WTC11 (cell line): ENCODE measurements at regions not wholly inside any gene's neighbourhood (a gene's known extent, or its start where the extent isn't known, plus 50 kb on each side); places are given as distances from the start of the nearest gene placed in this dataset.

Experiments
- ATAC-seq: fragments of 200-7000 bp; cut with Tn5 transposase; 2 replicates; pipeline ENCODE4 v1.10.0; 2021; ENCODE audit warnings: mild to moderate bottlenecking, moderate library complexity
- CTCF ChIA-PET: fragments of 300-600 bp; sonication (Branson Sonifier 250); formaldehyde crosslinking; loops from one replicate; lab custom pipeline; 2021; ENCODE audit warnings: antibody characterized with exemption; lab: Charles Lee
- POLR2A ChIA-PET: fragments of 350-600 bp; sonication (Branson Sonifier 250); formaldehyde crosslinking; loops from one replicate; lab custom pipeline; 2021; ENCODE audit warnings: antibody characterized with exemption; lab: Charles Lee
- DNase-seq: peaks from one replicate; pipeline ENCODE4 v3.0.0; 2021; ENCODE audit warnings: low spot score
- H3K27ac Mint-ChIP-seq: 2 replicates; pipeline ENCODE4 v1.8.0; 2021; ENCODE audit warnings: mixed read lengths
- H3K27me3 Mint-ChIP-seq: 2 replicates; pipeline ENCODE4 v1.8.0; 2021; ENCODE audit warnings: low read depth, mild to moderate bottlenecking, moderate library complexity, mixed read lengths
- H3K36me3 Mint-ChIP-seq: 2 replicates; pipeline ENCODE4 v1.8.0; 2021; ENCODE audit warnings: mixed read lengths
- H3K4me1 Mint-ChIP-seq: 2 replicates; pipeline ENCODE4 v1.8.0; 2022; ENCODE audit warnings: mixed read lengths
- H3K4me3 Mint-ChIP-seq: 2 replicates; pipeline ENCODE4 v1.8.0; 2021; ENCODE audit warnings: mild to moderate bottlenecking, moderate library complexity, mixed read lengths
- H3K9me3 Mint-ChIP-seq: 2 replicates; pipeline ENCODE4 v1.8.0; 2021; ENCODE audit warnings: mixed read lengths
- ELF4 ChIP-seq: sonication (generic); formaldehyde crosslinking; IDR thresholded peaks from 2 replicates; pipeline ENCODE4 v1.8.1; 2022; ENCODE audit warnings: low read depth, mild to moderate bottlenecking, moderate library complexity, missing genetic modification reagents
- EMX1 ChIP-seq: fragments of 250-450 bp; sonication (Bioruptor Pico); IDR thresholded peaks from 2 replicates; pipeline ENCODE4 v1.8.0; 2021; ENCODE audit warnings: mild to moderate bottlenecking
- JUN ChIP-seq: sonication (generic); formaldehyde crosslinking; IDR thresholded peaks from 2 replicates; pipeline ENCODE4 v1.8.0; 2023; ENCODE audit warnings: mild to moderate bottlenecking, missing genetic modification reagents
- KAT7 ChIP-seq: sonication (generic); formaldehyde crosslinking; IDR thresholded peaks from 2 replicates; pipeline ENCODE4 v1.8.1; 2023; ENCODE audit warnings: missing genetic modification reagents, mild to moderate bottlenecking, borderline replicate concordance
- NFE2L1 ChIP-seq: sonication (generic); formaldehyde crosslinking; IDR thresholded peaks from 2 replicates; pipeline ENCODE4 v1.8.1; 2023; ENCODE audit warnings: missing genetic modification reagents
- NR3C1 ChIP-seq: sonication (generic); formaldehyde crosslinking; conservative IDR thresholded peaks from 2 replicates; pipeline ENCODE4 v1.8.1; 2023; ENCODE audit warnings: low read depth, mild to moderate bottlenecking, missing genetic modification reagents
- PRRX2 ChIP-seq: fragments of 250-450 bp; sonication (Bioruptor Pico); IDR thresholded peaks from 2 replicates; pipeline ENCODE4 v1.8.0; 2021; ENCODE audit warnings: mild to moderate bottlenecking
- ZNF138 ChIP-seq: sonication (generic); formaldehyde crosslinking; conservative IDR thresholded peaks from 2 replicates; pipeline ENCODE4 v1.8.1; 2022; ENCODE audit warnings: mild to moderate bottlenecking, moderate library complexity, missing genetic modification reagents
- ZNF232 ChIP-seq: sonication (generic); formaldehyde crosslinking; IDR thresholded peaks from 2 replicates; pipeline ENCODE4 v1.8.0; 2022; ENCODE audit warnings: mild to moderate bottlenecking, missing genetic modification reagents
- ZNF423 ChIP-seq: fragments of 250-450 bp; sonication (Bioruptor Pico); IDR thresholded peaks from 2 replicates; pipeline ENCODE4 v2.1.2; 2022; ENCODE audit warnings: mild to moderate bottlenecking, moderate library complexity
- TF ChIP-seq, protein P1 (sequence below): fragments of 200-600 bp; IDR thresholded peaks from 2 replicates; pipeline ENCODE4 v1.8.0; 2022; ENCODE audit warnings: antibody characterized with exemption
- TF ChIP-seq, protein P2 (sequence below): sonication (generic); formaldehyde crosslinking; IDR thresholded peaks from 2 replicates; pipeline ENCODE4 v1.8.1; 2022; ENCODE audit warnings: low read depth, missing genetic modification reagents, borderline replicate concordance
- TF ChIP-seq, protein P3 (sequence below): sonication (generic); formaldehyde crosslinking; conservative IDR thresholded peaks from 2 replicates; pipeline ENCODE4 v1.8.1; 2022; ENCODE audit warnings: mild to moderate bottlenecking, missing genetic modification reagents
- TF ChIP-seq, protein P4 (sequence below): sonication (generic); formaldehyde crosslinking; IDR thresholded peaks from 2 replicates; pipeline ENCODE4 v1.8.1; 2022; ENCODE audit warnings: mild to moderate bottlenecking, missing genetic modification reagents, moderate library complexity, borderline replicate concordance
- TF ChIP-seq, protein P5 (sequence below): sonication (generic); formaldehyde crosslinking; IDR thresholded peaks from 2 replicates; pipeline ENCODE4 v1.8.0; 2022; ENCODE audit warnings: mild to moderate bottlenecking, missing genetic modification reagents
- TF ChIP-seq, protein P6 (sequence below): sonication (generic); formaldehyde crosslinking; IDR thresholded peaks from 2 replicates; pipeline ENCODE4 v1.8.1; 2022; ENCODE audit warnings: missing genetic modification reagents, borderline replicate concordance
- TF ChIP-seq, protein P7 (sequence below): sonication (generic); formaldehyde crosslinking; IDR thresholded peaks from 2 replicates; pipeline ENCODE4 v1.8.0; 2022; ENCODE audit warnings: mild to moderate bottlenecking, missing genetic modification reagents
- TF ChIP-seq, protein P8 (sequence below): fragments of 250-450 bp; sonication (Bioruptor Pico); conservative IDR thresholded peaks from 2 replicates; pipeline ENCODE4 v1.9.0; 2021; ENCODE audit warnings: mild to moderate bottlenecking
- TF ChIP-seq, protein P9 (sequence below): sonication (generic); formaldehyde crosslinking; IDR thresholded peaks from 2 replicates; pipeline ENCODE4 v1.8.0; 2022; ENCODE audit warnings: mild to moderate bottlenecking, missing genetic modification reagents
- TF ChIP-seq, protein P10 (sequence below): fragments of 250-450 bp; sonication (Bioruptor Pico); IDR thresholded peaks from 2 replicates; pipeline ENCODE4 v2.1.2; 2022; ENCODE audit warnings: mild to moderate bottlenecking, moderate library complexity

DNA sequence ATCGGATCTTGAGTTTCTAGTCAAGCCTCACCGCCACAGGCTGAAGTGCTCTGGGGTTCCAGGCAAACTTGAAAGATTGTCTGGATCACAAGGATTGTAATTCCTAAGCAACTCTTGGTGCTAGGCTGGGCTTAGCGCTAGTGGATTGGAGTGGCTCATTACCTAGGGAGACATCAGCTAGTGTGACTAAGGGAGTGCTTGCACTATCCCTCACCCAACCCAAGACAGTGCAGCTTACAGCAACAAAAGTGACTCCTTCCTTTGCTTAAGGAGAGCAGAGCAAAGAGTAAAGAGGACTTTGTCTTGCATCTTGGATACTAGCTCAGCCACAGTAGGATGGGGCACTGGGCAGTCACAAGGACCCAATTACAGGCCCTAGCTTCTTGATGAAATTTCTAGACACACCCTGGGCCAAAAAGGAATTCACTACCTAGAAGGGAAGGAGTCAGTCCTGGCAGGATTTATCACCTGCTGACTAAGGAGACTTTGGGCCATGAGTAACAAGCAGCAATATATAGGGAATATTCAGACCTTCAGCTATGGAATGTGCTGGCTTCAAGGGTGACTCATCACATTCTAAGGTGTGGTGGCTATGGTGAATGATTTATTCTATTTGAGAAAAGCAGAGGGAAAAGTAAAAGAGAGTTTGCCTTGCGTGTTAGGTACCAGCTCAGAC is 1212.4 kb downstream of the PCDH18 start:
- CTCF ChIA-PET, result interaction anchor here (0.8 kb wide), 1 partner anchor 9 kb away, joined by 3 read pairs; no protein-coding TSS in a partner anchor
- no peak overlapping the region for H3K4me3 Mint-ChIP-seq
- H3K4me1 Mint-ChIP-seq, result peaks cover 26% of the 10 kb centered on the region
- TF ChIP-seq, protein P1, sequence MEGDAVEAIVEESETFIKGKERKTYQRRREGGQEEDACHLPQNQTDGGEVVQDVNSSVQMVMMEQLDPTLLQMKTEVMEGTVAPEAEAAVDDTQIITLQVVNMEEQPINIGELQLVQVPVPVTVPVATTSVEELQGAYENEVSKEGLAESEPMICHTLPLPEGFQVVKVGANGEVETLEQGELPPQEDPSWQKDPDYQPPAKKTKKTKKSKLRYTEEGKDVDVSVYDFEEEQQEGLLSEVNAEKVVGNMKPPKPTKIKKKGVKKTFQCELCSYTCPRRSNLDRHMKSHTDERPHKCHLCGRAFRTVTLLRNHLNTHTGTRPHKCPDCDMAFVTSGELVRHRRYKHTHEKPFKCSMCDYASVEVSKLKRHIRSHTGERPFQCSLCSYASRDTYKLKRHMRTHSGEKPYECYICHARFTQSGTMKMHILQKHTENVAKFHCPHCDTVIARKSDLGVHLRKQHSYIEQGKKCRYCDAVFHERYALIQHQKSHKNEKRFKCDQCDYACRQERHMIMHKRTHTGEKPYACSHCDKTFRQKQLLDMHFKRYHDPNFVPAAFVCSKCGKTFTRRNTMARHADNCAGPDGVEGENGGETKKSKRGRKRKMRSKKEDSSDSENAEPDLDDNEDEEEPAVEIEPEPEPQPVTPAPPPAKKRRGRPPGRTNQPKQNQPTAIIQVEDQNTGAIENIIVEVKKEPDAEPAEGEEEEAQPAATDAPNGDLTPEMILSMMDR, result no peak
- TF ChIP-seq, protein P2, sequence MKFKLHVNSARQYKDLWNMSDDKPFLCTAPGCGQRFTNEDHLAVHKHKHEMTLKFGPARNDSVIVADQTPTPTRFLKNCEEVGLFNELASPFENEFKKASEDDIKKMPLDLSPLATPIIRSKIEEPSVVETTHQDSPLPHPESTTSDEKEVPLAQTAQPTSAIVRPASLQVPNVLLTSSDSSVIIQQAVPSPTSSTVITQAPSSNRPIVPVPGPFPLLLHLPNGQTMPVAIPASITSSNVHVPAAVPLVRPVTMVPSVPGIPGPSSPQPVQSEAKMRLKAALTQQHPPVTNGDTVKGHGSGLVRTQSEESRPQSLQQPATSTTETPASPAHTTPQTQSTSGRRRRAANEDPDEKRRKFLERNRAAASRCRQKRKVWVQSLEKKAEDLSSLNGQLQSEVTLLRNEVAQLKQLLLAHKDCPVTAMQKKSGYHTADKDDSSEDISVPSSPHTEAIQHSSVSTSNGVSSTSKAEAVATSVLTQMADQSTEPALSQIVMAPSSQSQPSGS (CRISPR knock-in tag), result no peak
- TF ChIP-seq, protein P3, sequence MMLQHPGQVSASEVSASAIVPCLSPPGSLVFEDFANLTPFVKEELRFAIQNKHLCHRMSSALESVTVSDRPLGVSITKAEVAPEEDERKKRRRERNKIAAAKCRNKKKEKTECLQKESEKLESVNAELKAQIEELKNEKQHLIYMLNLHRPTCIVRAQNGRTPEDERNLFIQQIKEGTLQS (CRISPR knock-in tag), result no peak
- no peak for TF ChIP-seq NR3C1 (CRISPR knock-in tag)
- TF ChIP-seq, protein P4, sequence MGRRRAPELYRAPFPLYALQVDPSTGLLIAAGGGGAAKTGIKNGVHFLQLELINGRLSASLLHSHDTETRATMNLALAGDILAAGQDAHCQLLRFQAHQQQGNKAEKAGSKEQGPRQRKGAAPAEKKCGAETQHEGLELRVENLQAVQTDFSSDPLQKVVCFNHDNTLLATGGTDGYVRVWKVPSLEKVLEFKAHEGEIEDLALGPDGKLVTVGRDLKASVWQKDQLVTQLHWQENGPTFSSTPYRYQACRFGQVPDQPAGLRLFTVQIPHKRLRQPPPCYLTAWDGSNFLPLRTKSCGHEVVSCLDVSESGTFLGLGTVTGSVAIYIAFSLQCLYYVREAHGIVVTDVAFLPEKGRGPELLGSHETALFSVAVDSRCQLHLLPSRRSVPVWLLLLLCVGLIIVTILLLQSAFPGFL (CRISPR knock-in tag), result no peak
- TF ChIP-seq, protein P5, sequence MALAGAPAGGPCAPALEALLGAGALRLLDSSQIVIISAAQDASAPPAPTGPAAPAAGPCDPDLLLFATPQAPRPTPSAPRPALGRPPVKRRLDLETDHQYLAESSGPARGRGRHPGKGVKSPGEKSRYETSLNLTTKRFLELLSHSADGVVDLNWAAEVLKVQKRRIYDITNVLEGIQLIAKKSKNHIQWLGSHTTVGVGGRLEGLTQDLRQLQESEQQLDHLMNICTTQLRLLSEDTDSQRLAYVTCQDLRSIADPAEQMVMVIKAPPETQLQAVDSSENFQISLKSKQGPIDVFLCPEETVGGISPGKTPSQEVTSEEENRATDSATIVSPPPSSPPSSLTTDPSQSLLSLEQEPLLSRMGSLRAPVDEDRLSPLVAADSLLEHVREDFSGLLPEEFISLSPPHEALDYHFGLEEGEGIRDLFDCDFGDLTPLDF (CRISPR knock-in tag), result no peak
- TF ChIP-seq, all 79 proteins: peak for 0
- POLR2A ChIA-PET, result no interaction called here
- H3K27me3 Mint-ChIP-seq, result no peaks in the 10 kb centered on the region
- no peaks in the 10 kb centered on the region for H3K9me3 Mint-ChIP-seq
- H3K27ac Mint-ChIP-seq, result no peak overlapping the region
- no peaks in the 10 kb centered on the region for H3K36me3 Mint-ChIP-seq
- ATAC-seq, result no peak
- DNase-seq, result no peak

DNA sequence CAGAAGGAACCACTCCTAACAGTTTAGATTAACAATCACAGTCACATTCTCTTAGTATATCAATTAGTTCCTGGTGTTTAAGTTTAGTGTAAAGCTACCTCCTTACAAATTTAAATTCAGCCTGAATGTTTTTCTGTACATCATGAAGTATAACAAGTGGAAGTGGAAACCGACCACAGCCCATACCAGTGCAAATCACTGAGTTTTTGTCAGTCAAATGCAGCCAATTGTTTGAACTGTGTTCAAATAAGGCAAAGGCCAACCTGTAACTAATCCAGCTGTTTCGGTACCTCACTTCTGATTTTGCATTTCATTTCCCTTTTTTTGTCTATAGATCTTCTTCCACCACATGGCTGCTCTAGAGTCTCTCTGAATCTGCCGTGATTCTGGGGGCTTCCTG is 1215.3 kb downstream of the PCDH18 start:
- Mint-ChIP-seq H3K4me3 (no peak overlapping the region), H3K4me1 (peaks cover 26% of the 10 kb centered on the region), H3K27ac (peak overlapping the region; percentile 2; the same call in 1 of the 2 replicates), H3K27me3 (no peaks in the 10 kb centered on the region), H3K36me3 (no peaks in the 10 kb centered on the region), H3K9me3 (no peaks in the 10 kb centered on the region)
- ChIA-PET POLR2A (interaction anchor here (0.6 kb wide), 1 partner anchor 719 kb away, joined by 4 read pairs; no protein-coding TSS in a partner anchor), CTCF (no interaction called here)
- ATAC-seq (peak; percentile 76), DNase-seq (no peak)
- no peak for TF ChIP-seq ELF4 (CRISPR knock-in tag)
- TF ChIP-seq KAT7 (CRISPR knock-in tag), result no peak
- TF ChIP-seq, protein P6, sequence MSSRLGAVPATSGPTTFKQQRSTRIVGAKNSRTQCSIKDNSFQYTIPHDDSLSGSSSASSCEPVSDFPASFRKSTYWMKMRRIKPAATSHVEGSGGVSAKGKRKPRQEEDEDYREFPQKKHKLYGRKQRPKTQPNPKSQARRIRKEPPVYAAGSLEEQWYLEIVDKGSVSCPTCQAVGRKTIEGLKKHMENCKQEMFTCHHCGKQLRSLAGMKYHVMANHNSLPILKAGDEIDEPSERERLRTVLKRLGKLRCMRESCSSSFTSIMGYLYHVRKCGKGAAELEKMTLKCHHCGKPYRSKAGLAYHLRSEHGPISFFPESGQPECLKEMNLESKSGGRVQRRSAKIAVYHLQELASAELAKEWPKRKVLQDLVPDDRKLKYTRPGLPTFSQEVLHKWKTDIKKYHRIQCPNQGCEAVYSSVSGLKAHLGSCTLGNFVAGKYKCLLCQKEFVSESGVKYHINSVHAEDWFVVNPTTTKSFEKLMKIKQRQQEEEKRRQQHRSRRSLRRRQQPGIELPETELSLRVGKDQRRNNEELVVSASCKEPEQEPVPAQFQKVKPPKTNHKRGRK (CRISPR knock-in tag), result no peak
- TF ChIP-seq ZNF423 (CRISPR knock-in tag), result no peak
- TF ChIP-seq, protein P7, sequence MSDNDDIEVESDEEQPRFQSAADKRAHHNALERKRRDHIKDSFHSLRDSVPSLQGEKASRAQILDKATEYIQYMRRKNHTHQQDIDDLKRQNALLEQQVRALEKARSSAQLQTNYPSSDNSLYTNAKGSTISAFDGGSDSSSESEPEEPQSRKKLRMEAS, result no peak
- TF ChIP-seq, protein P8, sequence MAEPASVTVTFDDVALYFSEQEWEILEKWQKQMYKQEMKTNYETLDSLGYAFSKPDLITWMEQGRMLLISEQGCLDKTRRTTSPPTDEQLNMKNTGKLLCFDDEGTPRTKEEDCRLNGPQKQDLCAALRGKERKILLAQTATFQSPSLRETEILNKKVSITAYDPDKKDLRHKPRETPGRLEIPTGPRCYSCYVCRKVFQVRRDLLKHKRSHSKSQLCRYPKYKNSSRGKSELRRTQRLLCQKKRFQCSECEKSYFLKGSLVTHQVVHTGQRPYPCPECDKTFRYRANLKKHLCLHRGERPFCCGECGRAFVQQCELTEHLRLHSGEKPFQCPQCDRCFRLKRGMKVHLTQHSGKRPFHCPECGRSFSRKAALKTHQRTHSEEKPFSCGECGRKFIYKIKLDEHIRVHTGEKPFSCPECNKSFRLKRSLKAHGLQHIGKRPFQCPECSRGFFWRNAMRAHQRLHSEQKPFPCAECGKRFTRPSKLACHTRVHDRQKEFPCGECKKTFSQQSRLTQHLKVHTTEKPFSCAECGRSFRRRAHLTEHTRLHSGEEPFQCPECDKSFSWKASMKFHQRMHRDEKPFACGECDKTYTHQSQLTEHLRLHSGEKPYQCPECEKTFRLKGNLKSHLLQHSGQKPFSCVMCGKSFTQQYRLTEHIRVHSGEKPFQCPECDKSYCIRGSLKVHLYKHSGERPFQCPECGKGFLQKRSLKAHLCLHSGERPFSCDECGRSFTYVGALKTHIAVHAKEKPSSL (CRISPR knock-in tag), result no peak
- TF ChIP-seq, protein P9, sequence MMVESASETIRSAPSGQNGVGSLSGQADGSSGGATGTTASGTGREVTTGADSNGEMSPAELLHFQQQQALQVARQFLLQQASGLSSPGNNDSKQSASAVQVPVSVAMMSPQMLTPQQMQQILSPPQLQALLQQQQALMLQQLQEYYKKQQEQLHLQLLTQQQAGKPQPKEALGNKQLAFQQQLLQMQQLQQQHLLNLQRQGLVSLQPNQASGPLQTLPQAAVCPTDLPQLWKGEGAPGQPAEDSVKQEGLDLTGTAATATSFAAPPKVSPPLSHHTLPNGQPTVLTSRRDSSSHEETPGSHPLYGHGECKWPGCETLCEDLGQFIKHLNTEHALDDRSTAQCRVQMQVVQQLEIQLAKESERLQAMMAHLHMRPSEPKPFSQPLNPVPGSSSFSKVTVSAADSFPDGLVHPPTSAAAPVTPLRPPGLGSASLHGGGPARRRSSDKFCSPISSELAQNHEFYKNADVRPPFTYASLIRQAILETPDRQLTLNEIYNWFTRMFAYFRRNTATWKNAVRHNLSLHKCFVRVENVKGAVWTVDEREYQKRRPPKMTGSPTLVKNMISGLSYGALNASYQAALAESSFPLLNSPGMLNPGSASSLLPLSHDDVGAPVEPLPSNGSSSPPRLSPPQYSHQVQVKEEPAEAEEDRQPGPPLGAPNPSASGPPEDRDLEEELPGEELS (CRISPR knock-in tag), result no peak
- TF ChIP-seq JUN, result no peak
- no peak for TF ChIP-seq ZNF138 (CRISPR knock-in tag)
- TF ChIP-seq PRRX2, result no peak
- no peak for TF ChIP-seq NFE2L1
- TF ChIP-seq EMX1 (CRISPR knock-in tag), result no peak
- TF ChIP-seq ZNF232, result no peak
- TF ChIP-seq, protein P10, sequence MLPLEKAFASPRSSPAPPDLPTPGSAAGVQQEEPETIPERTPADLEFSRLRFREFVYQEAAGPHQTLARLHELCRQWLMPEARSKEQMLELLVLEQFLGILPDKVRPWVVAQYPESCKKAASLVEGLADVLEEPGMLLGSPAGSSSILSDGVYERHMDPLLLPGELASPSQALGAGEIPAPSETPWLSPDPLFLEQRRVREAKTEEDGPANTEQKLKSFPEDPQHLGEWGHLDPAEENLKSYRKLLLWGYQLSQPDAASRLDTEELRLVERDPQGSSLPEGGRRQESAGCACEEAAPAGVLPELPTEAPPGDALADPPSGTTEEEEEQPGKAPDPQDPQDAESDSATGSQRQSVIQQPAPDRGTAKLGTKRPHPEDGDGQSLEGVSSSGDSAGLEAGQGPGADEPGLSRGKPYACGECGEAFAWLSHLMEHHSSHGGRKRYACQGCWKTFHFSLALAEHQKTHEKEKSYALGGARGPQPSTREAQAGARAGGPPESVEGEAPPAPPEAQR (CRISPR knock-in tag), result no peak
